Spleen (tissue), 11 donors: ENCODE measurements at regions not wholly inside any gene's neighbourhood (a gene's known extent, or its start where the extent isn't known, plus 50 kb on each side); places are given as distances from the start of the nearest gene placed in this dataset.

ENCODE experiments used
- DNase-seq: peaks from one replicate; pipeline ENCODE4 v3.0.0-alpha.2; 2020
- H3K27ac ChIP-seq, 8 donors: fragments of 200-600 bp; sonication (generic) in 7 of 8; 1 replicate in 4 of 8; 2 replicates in 4 of 8; pipeline versions ENCODE4 v1.5.0 to v1.8.0; 2016 to 2021; ENCODE audit warnings: inconsistent platforms in 4 of 8, mild to moderate bottlenecking in 4 of 8, moderate library complexity in 1 of 8
- H3K27me3 ChIP-seq, 7 donors: fragments of 200-600 bp; sonication (generic) in 6 of 7; replicated peaks in 1 of 7; 1 replicate in 4 of 7; 2 replicates in 3 of 7; pipeline versions ENCODE4 v1.5.0 to v1.8.0; 2016 to 2021; ENCODE audit warnings: inconsistent platforms in 3 of 7, mild to moderate bottlenecking in 1 of 7
- H3K36me3 ChIP-seq, 6 donors: fragments of 200-600 bp; sonication (generic) in 5 of 6; 1 replicate in 4 of 6; 2 replicates in 2 of 6; pipeline versions ENCODE4 v1.5.0 to v1.8.0; 2016 to 2021; ENCODE audit warnings: inconsistent platforms in 2 of 6
- H3K4me1 ChIP-seq, 6 donors: fragments of 200-600 bp; sonication (generic) in 5 of 6; 1 replicate in 3 of 6; 2 replicates in 3 of 6; pipeline versions ENCODE4 v1.5.0 to v1.8.0; 2016 to 2021; ENCODE audit warnings: inconsistent platforms in 3 of 6
- H3K4me3 ChIP-seq, 8 donors: fragments of 200-600 bp; sonication (generic) in 7 of 8; 1 replicate in 4 of 8; 2 replicates in 4 of 8; pipeline versions ENCODE4 v1.5.0 to v1.8.0; 2016 to 2021; ENCODE audit warnings: inconsistent platforms in 4 of 8, mild to moderate bottlenecking in 4 of 8, moderate library complexity in 2 of 8
- H3K9me3 ChIP-seq, 8 donors: fragments of 200-600 bp; sonication (generic) in 7 of 8; 1 replicate in 4 of 8; 2 replicates in 4 of 8; pipeline versions ENCODE4 v1.5.0 to v1.8.0; 2016 to 2021; ENCODE audit warnings: inconsistent platforms in 4 of 8
- POLR2A ChIP-seq, 3 donors: fragments of 450-650 bp; IDR thresholded peaks; one replicate each; pipeline ENCODE4 v1.5.1; 2017; ENCODE audit warnings: antibody characterized with exemption in 3 of 3, mild to moderate bottlenecking in 1 of 3
- POLR2AphosphoS5 ChIP-seq, 3 donors: sonication (generic); formaldehyde crosslinking; IDR thresholded peaks; one replicate each; pipeline ENCODE4 v1.5.1; 2017; ENCODE audit warnings: antibody characterized with exemption in 3 of 3
- WGBS, 5 donors: extraction: QIAGEN DNeasy Blood & Tissue Kit in 3 of 5; methylation state at CpG; one replicate each; pipeline versions ENCODE4 v1.1.5 to v1.1.7; 2013 to 2018; 5-methylcytosine and 5-hydroxymethylcytosine counted together
- intact Hi-C: fragments of 100-400 bp; cut with DNase I; formaldehyde crosslinking; loops from one replicate; pipeline ENCODE4 v1.15.0; 2023; ENCODE audit warnings: low total_unique reads
- TF ChIP-seq, protein P1 (sequence below), 11 experiments: fragments of 200-600 bp in 7 of 11; fragments of 450-650 bp in 4 of 11; sonication (generic) in 4 of 11; IDR thresholded peaks in 8 of 11; conservative IDR thresholded peaks in 3 of 11; 1 replicate in 7 of 11; 2 replicates in 4 of 11; pipeline versions ENCODE4 v1.4.0 to v1.8.0; 2016 to 2021; ENCODE audit warnings: antibody characterized with exemption in 11 of 11, inconsistent platforms in 4 of 11, mild to moderate bottlenecking in 1 of 11
- donor health status: healthy with polysubstance abuse.
- donor health status: DM: no; HTN: no; CAD: no; lungs with moderate emphysema.
- donor health status: DM: no; HTN: no; CAD: no.
- donor health status: Bipolar disorder and iron deficiency.
- donor health status: healthy.
- donor health status: DM: no; HTN: no; CAD: no.
- donor health status: DM: yes; HTN: yes; CAD: no.

DNA sequence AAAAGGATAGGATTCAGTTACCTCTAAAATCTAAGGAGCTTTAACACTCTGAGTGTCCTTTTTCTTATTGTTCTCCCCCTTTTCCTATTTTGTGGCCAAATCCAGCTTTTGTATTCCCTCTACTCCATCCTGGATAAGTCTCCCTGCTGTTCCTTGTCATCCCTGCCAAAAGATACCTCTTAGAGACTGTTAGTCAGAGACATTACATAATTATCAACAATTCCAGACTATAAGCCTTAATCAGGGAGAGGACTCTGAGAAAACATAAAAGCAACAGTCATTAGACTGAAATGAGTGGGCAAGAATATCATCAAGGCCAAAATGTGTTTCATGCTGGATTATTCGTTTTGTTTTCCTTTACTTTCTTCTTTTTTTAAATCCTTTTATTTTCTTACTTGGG lies 206.9 kb downstream of the FAM47B start:
- no peak for DNase-seq

DNA sequence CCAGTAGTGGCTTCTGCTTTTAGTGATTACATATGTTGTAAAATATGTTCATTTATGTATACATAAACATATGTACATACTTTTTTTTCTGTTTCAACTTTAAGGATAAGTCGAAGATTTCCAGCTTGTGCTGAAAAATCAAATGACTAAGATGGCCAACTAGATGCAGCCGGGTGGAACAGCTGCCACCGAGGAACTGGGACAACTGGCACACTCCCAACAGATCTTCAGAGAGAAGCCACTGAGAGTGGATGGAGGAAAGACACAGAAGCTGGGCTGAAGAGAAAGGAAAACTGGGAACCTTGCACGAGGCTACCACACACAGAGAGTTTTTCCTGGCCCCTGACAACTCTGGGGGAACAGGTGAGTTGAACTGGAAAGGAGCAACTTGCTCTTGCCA lies 207.5 kb downstream of the FAM47B start:
- DNase-seq = no peak
- 60 to 79% (median 68%) methylated on average over 4 of the region's 4 CpGs for WGBS, 5 donors
- intact Hi-C loops = no loop called here
- no peaks in the 10 kb centered on the region for H3K36me3 ChIP-seq
- H3K27ac ChIP-seq = no peak overlapping the region
- H3K4me1 ChIP-seq = no peaks in the 10 kb centered on the region
- H3K4me3 ChIP-seq = no peak overlapping the region
- no peaks in the 10 kb centered on the region for H3K27me3 ChIP-seq
- H3K9me3 ChIP-seq = no peaks in the 10 kb centered on the region
- TF ChIP-seq POLR2A (IDR thresholded peaks at IDR 0.05) = no peak
- TF ChIP-seq POLR2AphosphoS5 (IDR thresholded peaks at IDR 0.05) = no peak
- TF ChIP-seq, protein P1, sequence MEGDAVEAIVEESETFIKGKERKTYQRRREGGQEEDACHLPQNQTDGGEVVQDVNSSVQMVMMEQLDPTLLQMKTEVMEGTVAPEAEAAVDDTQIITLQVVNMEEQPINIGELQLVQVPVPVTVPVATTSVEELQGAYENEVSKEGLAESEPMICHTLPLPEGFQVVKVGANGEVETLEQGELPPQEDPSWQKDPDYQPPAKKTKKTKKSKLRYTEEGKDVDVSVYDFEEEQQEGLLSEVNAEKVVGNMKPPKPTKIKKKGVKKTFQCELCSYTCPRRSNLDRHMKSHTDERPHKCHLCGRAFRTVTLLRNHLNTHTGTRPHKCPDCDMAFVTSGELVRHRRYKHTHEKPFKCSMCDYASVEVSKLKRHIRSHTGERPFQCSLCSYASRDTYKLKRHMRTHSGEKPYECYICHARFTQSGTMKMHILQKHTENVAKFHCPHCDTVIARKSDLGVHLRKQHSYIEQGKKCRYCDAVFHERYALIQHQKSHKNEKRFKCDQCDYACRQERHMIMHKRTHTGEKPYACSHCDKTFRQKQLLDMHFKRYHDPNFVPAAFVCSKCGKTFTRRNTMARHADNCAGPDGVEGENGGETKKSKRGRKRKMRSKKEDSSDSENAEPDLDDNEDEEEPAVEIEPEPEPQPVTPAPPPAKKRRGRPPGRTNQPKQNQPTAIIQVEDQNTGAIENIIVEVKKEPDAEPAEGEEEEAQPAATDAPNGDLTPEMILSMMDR (IDR thresholded peaks at IDR 0.05 in 8 of 11, conservative IDR thresholded peaks at IDR 0.05 in 3 of 11) = no peak

More for the DNA sequence above, 206.9 kb downstream of the FAM47B start:
- intact Hi-C loops = no loop called here
- WGBS, 5 donors = 56 to 89% (median 73%) methylated on average over 1 of the region's 1 CpG
- Histone ChIP-seq H3K9me3 (no peaks in the 10 kb centered on the region), H3K36me3 (no peaks in the 10 kb centered on the region), H3K27me3 (no peaks in the 10 kb centered on the region), H3K27ac (no peak overlapping the region), H3K4me1 (no peaks in the 10 kb centered on the region), H3K4me3 (no peak overlapping the region)
- TF ChIP-seq POLR2AphosphoS5 (IDR thresholded peaks at IDR 0.05) (no peak), POLR2A (IDR thresholded peaks at IDR 0.05) (no peak)
- TF ChIP-seq, protein P1 (IDR thresholded peaks at IDR 0.05 in 8 of 11, conservative IDR thresholded peaks at IDR 0.05 in 3 of 11) = no peak

DNA sequence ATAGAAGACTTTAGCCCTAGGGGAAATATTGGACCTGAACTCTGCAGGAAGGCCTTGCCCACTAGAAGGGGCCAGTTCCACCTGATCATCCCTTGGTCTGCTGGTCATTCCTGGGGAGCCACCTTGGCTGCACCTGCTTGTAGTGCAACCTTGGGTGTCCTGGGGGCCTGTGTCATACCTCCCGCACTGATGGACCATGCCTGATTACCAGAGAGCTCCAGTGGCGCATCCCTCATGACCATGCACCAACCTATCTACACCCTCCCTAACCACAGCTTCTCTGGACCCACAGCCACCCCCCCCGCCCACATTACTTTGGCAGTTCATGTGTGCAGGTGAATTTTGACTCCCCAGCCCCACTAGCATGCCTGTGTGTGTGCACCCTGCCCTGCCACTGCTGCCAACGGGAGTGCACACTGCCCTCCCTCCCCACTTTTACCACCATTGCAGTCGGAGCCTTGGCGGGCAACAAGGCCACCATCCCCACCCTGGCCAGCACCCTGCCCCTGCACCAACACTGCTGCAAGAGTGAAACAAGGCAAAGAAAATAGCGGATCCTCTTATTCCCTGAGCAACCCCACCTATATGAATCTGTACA lies 208.1 kb downstream of the FAM47B start:
- TF ChIP-seq, protein P1 (IDR thresholded peaks at IDR 0.05 in 8 of 11, conservative IDR thresholded peaks at IDR 0.05 in 3 of 11) = no peak
- no peak for TF ChIP-seq POLR2A (IDR thresholded peaks at IDR 0.05)
- TF ChIP-seq POLR2AphosphoS5 (IDR thresholded peaks at IDR 0.05) = no peak
- Histone ChIP-seq H3K9me3 (no peaks in the 10 kb centered on the region), H3K27ac (no peak overlapping the region), H3K4me3 (no peak overlapping the region), H3K27me3 (no peaks in the 10 kb centered on the region), H3K4me1 (no peaks in the 10 kb centered on the region), H3K36me3 (no peaks in the 10 kb centered on the region)
- intact Hi-C loops = no loop called here
- peak; percentile 51 for DNase-seq
- 75 to 94% (median 86%) methylated on average over 3 to 7 of the region's 7 CpGs for WGBS, 5 donors

DNA sequence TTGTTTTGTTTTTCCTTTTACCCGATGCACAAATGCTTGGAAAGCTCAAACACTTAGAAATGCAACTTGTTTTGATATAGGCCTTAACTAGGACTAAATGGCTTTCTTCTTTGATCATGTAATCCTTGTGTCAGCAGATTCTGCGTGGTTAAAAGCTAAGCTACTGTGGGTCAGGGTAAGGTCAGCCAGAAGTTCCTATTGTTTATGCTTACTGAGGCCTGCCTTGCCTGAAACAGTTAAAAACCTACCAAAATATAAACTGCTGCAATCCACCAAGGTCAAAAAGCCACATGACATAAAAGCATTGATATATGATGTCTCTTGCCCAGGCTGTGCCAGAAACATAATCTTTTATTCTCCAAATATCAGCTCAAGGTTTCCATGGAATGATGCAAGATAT lies 223.4 kb downstream of the FAM47B start:
- TF ChIP-seq, protein P1 (IDR thresholded peaks at IDR 0.05 in 8 of 11, conservative IDR thresholded peaks at IDR 0.05 in 3 of 11) = no peak
- no peak for TF ChIP-seq POLR2A (IDR thresholded peaks at IDR 0.05)
- TF ChIP-seq POLR2AphosphoS5 (IDR thresholded peaks at IDR 0.05) = no peak
- WGBS, 5 donors = 33 to 44% (median 36%) methylated on average over 2 of the region's 2 CpGs
- no peaks in the 10 kb centered on the region for H3K27me3 ChIP-seq
- H3K9me3 ChIP-seq = peaks cover 0 to 6% (median 0%) of the 10 kb centered on the region in 8 donors
- no peaks in the 10 kb centered on the region for H3K36me3 ChIP-seq
- DNase-seq = no peak
- H3K4me1 ChIP-seq = no peaks in the 10 kb centered on the region
- intact Hi-C loops = no loop called here
- no peak overlapping the region for H3K27ac ChIP-seq
- H3K4me3 ChIP-seq = no peak overlapping the region
